B cell (primary cell): ENCODE measurements at regions not wholly inside any gene's neighbourhood (a gene's known extent, or its start where the extent isn't known, plus 50 kb on each side); places are given as distances from the start of the nearest gene placed in this dataset.

Source experiments
- ATAC-seq: fragments of 200-7000 bp; cut with Tn5 transposase; one replicate; pipeline ENCODE4 v1.10.0; 2021; ENCODE audit warnings: low read depth, mild to moderate bottlenecking, moderate number of reproducible peaks, moderate library complexity
- CTCF ChIA-PET: fragments of 350-600 bp; sonication (Branson Sonifier 250); formaldehyde crosslinking; loops from one replicate; lab custom pipeline; 2021; ENCODE audit warnings: antibody characterized with exemption, inconsistent platforms; lab: Charles Lee
- POLR2A ChIA-PET: fragments of 350-600 bp; sonication (Branson Sonifier 250); formaldehyde crosslinking; loops from one replicate; lab custom pipeline; 2021; ENCODE audit warnings: antibody characterized with exemption; lab: Charles Lee
- DNase-seq: peaks from one replicate; pipeline ENCODE4 v3.0.0; 2013
- H2AFZ ChIP-seq: 2 replicates; pipeline ENCODE4 v1.6.1; 2012; ENCODE audit warnings: mild to moderate bottlenecking, low read depth, low read length; ENCODE audit not compliant: insufficient read depth, poor library complexity, severe bottlenecking
- H3K27ac ChIP-seq, 2 donors: 1 replicate in 1 of 2; 2 replicates in 1 of 2; pipeline ENCODE4 v1.5.1; 2012 to 2013; ENCODE audit warnings: low read length in 2 of 2, mild to moderate bottlenecking in 2 of 2, moderate library complexity in 1 of 2
- H3K27me3 ChIP-seq, 4 experiments: fragments of 200-600 bp in 1 of 4; sonication (generic) in 1 of 4; replicated peaks in 1 of 4; 1 replicate in 2 of 4; 2 replicates in 2 of 4; pipeline versions ENCODE4 v1.6.1 to v1.7.0; 2013 to 2016; ENCODE audit warnings: low read length in 3 of 4, mild to moderate bottlenecking in 2 of 4, mixed read lengths in 1 of 4, moderate library complexity in 1 of 4; ENCODE audit not compliant: insufficient read depth in 4 of 4, control insufficient read depth in 3 of 4; ENCODE audit errors: control extremely low read depth in 1 of 4
- H3K36me3 ChIP-seq, 2 experiments: replicated peaks in 1 of 2; 1 replicate in 1 of 2; 2 replicates in 1 of 2; pipeline versions ENCODE4 v1.6.1 to v1.7.1; 2013; ENCODE audit warnings: low read length in 1 of 2; ENCODE audit not compliant: insufficient read depth in 2 of 2, control insufficient read depth in 1 of 2; ENCODE audit errors: control extremely low read depth in 1 of 2, extremely low read depth in 1 of 2
- H3K4me1 ChIP-seq, 2 donors: fragments of 200-600 bp in 1 of 2; sonication (generic) in 1 of 2; 1 replicate in 1 of 2; 2 replicates in 1 of 2; pipeline versions ENCODE4 v1.5.1 to v1.6.1; 2013 to 2017; ENCODE audit warnings: low read length in 2 of 2; ENCODE audit not compliant: control insufficient read depth in 2 of 2, insufficient read depth in 2 of 2
- H3K4me2 ChIP-seq: replicated peaks from 2 replicates; pipeline ENCODE3; 2012; ENCODE audit warnings: mild to moderate bottlenecking, low read depth, low read length; ENCODE audit not compliant: poor library complexity, severe bottlenecking
- H3K4me3 ChIP-seq, 5 experiments: fragments of 200-600 bp in 1 of 5; sonication (generic) in 1 of 5; 1 replicate in 3 of 5; 2 replicates in 2 of 5; pipeline versions ENCODE4 v1.5.1 to v1.7.0; 2011 to 2016; ENCODE audit warnings: low read length in 4 of 5, mild to moderate bottlenecking in 4 of 5, low read depth in 2 of 5, control low read depth in 1 of 5, moderate library complexity in 1 of 5; ENCODE audit not compliant: insufficient read depth in 1 of 5; ENCODE audit errors: control extremely low read depth in 1 of 5, extremely low read depth in 1 of 5
- H3K79me2 ChIP-seq: fragments of 200-600 bp; sonication (generic); one replicate; pipeline ENCODE4 v1.6.0; 2016; ENCODE audit warnings: low read length; ENCODE audit not compliant: control insufficient read depth, insufficient read depth
- H3K9ac ChIP-seq: fragments of 200-600 bp; sonication (generic); 2 replicates; pipeline ENCODE4 v1.6.1; 2017; ENCODE audit warnings: mild to moderate bottlenecking, low read length, moderate library complexity
- H3K9me3 ChIP-seq, 3 donors: one replicate each; pipeline versions ENCODE4 v1.6.1 to v1.7.1; 2013; ENCODE audit warnings: low read length in 2 of 3; ENCODE audit not compliant: control insufficient read depth in 2 of 3, insufficient read depth in 1 of 3; ENCODE audit errors: control extremely low read depth in 1 of 3
- H4K20me1 ChIP-seq: 2 replicates; pipeline ENCODE4 v1.6.0; 2012; ENCODE audit warnings: mild to moderate bottlenecking, low read length; ENCODE audit not compliant: insufficient read depth, control insufficient read depth, poor library complexity, severe bottlenecking
- H3K27ac Mint-ChIP-seq: one replicate; pipeline ENCODE4 v1.8.0; 2021; ENCODE audit warnings: mixed read lengths
- H3K27me3 Mint-ChIP-seq: one replicate; pipeline ENCODE4 v1.8.0; 2021; ENCODE audit warnings: mixed read lengths
- H3K4me1 Mint-ChIP-seq: one replicate; pipeline ENCODE4 v1.8.0; 2021; ENCODE audit warnings: mixed read lengths
- H3K4me3 Mint-ChIP-seq: one replicate; pipeline ENCODE4 v1.8.0; 2021; ENCODE audit warnings: mixed read lengths
- H3K9me3 Mint-ChIP-seq: one replicate; pipeline ENCODE4 v1.8.0; 2022; ENCODE audit warnings: mixed read lengths; ENCODE audit not compliant: insufficient read depth
- EZH2 ChIP-seq: IDR thresholded peaks from 2 replicates; pipeline ENCODE4 v1.6.1; 2012; ENCODE audit warnings: borderline replicate concordance, low read depth, mild to moderate bottlenecking, moderate library complexity, low read length; ENCODE audit not compliant: insufficient read depth, poor library complexity, severe bottlenecking
- WGBS: methylation state at CpG from one replicate; pipeline ENCODE4 v1.1.5; 2013; ENCODE audit warnings: missing lambda C conversion rate; ENCODE audit not compliant: insufficient coverage; 5-methylcytosine and 5-hydroxymethylcytosine counted together
- intact Hi-C: fragments of 100-400 bp; cut with micrococcal nuclease; formaldehyde crosslinking; loops from one replicate; pipeline ENCODE4 v1.10.0; 2022
- TF ChIP-seq, protein P1 (sequence below): fragments of 200-600 bp; IDR thresholded peaks from one replicate; pipeline ENCODE4 v1.8.0; 2022; ENCODE audit warnings: antibody characterized with exemption, mild to moderate bottlenecking

DNA sequence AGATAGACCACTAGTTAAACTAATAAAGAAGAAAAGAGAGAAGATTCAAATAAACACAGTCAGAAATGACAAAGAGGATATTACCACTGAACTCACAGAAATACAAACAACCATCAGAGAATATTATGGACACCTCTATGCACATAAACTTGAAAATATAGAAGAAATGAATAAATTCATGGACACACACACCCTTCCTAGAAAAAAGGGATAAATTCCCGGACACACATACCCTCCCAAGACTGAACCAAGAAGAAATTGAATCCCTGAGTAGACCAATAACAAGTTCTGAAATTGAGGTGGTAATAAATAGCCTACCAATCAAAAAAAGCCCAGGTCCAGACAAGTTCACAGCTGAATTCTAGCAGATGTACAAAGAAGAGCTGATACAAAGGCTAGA, 187.9 kb downstream of the SEC23A start:
- no peak overlapping the region for H3K9ac ChIP-seq
- ChIA-PET CTCF (no interaction called here), POLR2A (no interaction called here)
- Mint-ChIP-seq H3K4me1 (no peaks in the 10 kb centered on the region), H3K27ac (no peak overlapping the region), H3K27me3 (peaks cover 7% of the 10 kb centered on the region), H3K9me3 (peaks cover 4% of the 10 kb centered on the region), H3K4me3 (no peak overlapping the region)
- H2AFZ ChIP-seq = no peak overlapping the region
- no peak overlapping the region for H3K4me3 ChIP-seq
- H4K20me1 ChIP-seq = no peaks in the 10 kb centered on the region
- DNase-seq = no peak
- peaks cover 0 to 4% (median 0%) of the 10 kb centered on the region in 4 experiments for H3K27me3 ChIP-seq
- no peak overlapping the region for H3K27ac ChIP-seq
- no peaks in the 10 kb centered on the region for H3K79me2 ChIP-seq
- no peak for TF ChIP-seq EZH2
- TF ChIP-seq, protein P1, sequence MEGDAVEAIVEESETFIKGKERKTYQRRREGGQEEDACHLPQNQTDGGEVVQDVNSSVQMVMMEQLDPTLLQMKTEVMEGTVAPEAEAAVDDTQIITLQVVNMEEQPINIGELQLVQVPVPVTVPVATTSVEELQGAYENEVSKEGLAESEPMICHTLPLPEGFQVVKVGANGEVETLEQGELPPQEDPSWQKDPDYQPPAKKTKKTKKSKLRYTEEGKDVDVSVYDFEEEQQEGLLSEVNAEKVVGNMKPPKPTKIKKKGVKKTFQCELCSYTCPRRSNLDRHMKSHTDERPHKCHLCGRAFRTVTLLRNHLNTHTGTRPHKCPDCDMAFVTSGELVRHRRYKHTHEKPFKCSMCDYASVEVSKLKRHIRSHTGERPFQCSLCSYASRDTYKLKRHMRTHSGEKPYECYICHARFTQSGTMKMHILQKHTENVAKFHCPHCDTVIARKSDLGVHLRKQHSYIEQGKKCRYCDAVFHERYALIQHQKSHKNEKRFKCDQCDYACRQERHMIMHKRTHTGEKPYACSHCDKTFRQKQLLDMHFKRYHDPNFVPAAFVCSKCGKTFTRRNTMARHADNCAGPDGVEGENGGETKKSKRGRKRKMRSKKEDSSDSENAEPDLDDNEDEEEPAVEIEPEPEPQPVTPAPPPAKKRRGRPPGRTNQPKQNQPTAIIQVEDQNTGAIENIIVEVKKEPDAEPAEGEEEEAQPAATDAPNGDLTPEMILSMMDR = no peak
- no CpG with 5 or more reads among the region's 1 CpG for WGBS
- ATAC-seq = no peak
- no peaks in the 10 kb centered on the region for H3K36me3 ChIP-seq
- H3K4me1 ChIP-seq = no peaks in the 10 kb centered on the region
- intact Hi-C loops = no loop called here
- no peak overlapping the region for H3K4me2 ChIP-seq
- H3K9me3 ChIP-seq = peaks cover 0 to 11% (median 0%) of the 10 kb centered on the region in 3 donors

- H3K4me1 Mint-ChIP-seq = no peaks in the 10 kb centered on the region
- Histone ChIP-seq H4K20me1 (no peaks in the 10 kb centered on the region), H3K4me3 (no peak overlapping the region), H3K9me3 (peaks cover 0 to 6% (median 0%) of the 10 kb centered on the region in 3 donors), H3K27ac (no peak overlapping the region), H3K27me3 (peaks cover 0 to 4% (median 0%) of the 10 kb centered on the region in 4 experiments), H3K4me2 (no peak overlapping the region), H3K79me2 (no peaks in the 10 kb centered on the region), H3K36me3 (no peaks in the 10 kb centered on the region), H3K4me1 (no peaks in the 10 kb centered on the region), H2AFZ (no peak overlapping the region), H3K9ac (no peak overlapping the region)
- TF ChIP-seq EZH2 = no peak
- TF ChIP-seq, protein P1 = no peak
- H3K27me3 Mint-ChIP-seq = peaks cover 4% of the 10 kb centered on the region
- H3K27ac Mint-ChIP-seq = no peak overlapping the region
- H3K9me3 Mint-ChIP-seq = peaks cover 2% of the 10 kb centered on the region
- POLR2A ChIA-PET = no interaction called here
- no peak overlapping the region for H3K4me3 Mint-ChIP-seq
- ATAC-seq (no peak), DNase-seq (no peak)
- CTCF ChIA-PET = interaction anchor here (1.2 kb wide), 1 partner anchor 9 kb away, joined by 3 read pairs; no protein-coding TSS in a partner anchor
- intact Hi-C loops = no loop called here
- WGBS = 0% methylated on average over 1 of the region's 1 CpG
Observed at GRCh38 chr14:38910092-38910491, 192.9 kb downstream of the SEC23A start.
